HEK293 (cell line): ENCODE measurements at regions not wholly inside any gene's neighbourhood (a gene's known extent, or its start where the extent isn't known, plus 50 kb on each side); places are given as distances from the start of the nearest gene placed in this dataset.

Experiments
- ZNF23 ChIP-seq: fragments of 450-650 bp; formaldehyde crosslinking; IDR thresholded peaks from 2 replicates; pipeline ENCODE4 v1.5.1; 2016; ENCODE audit warnings: missing biosample characterization, missing genetic modification characterization, borderline replicate concordance
- ZXDB ChIP-seq: fragments of 450-650 bp; formaldehyde crosslinking; IDR thresholded peaks from 2 replicates; pipeline ENCODE4 v1.5.1; 2016; ENCODE audit warnings: missing biosample characterization, missing genetic modification characterization
- TF ChIP-seq, protein P1 (sequence below): fragments of 450-650 bp; formaldehyde crosslinking; IDR thresholded peaks from 2 replicates; pipeline ENCODE4 v1.5.1; 2016; ENCODE audit warnings: missing biosample characterization, missing genetic modification characterization, borderline replicate concordance
- TF ChIP-seq, protein P2 (sequence below): fragments of 450-650 bp; formaldehyde crosslinking; IDR thresholded peaks from 2 replicates; pipeline ENCODE4 v1.5.1; 2016; ENCODE audit warnings: missing biosample characterization, missing genetic modification characterization, low read depth
- TF ChIP-seq, protein P3 (sequence below): fragments of 450-650 bp; formaldehyde crosslinking; IDR thresholded peaks from 2 replicates; pipeline ENCODE4 v1.5.1; 2016; ENCODE audit warnings: missing biosample characterization, missing genetic modification characterization

DNA sequence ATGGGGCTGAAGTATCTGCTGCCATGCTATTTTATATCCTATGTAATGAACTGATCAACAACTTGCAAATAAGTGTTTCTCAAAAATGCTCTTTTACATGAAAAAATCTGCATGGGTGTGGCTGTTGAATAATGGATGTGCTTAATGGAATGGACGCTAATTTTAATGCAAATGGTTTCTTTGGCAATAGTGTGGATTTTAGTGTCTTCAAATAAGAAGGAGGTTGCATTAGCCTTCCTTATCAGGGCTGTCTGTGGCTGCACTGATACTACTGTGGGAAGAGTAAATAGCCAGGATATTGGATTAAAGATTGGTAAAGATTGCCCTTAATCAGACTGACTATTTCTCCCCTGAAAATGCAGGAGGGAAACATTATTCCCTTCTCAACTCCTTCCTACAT lies 121.9 kb upstream of the STK32A start:
- TF ChIP-seq, protein P1, sequence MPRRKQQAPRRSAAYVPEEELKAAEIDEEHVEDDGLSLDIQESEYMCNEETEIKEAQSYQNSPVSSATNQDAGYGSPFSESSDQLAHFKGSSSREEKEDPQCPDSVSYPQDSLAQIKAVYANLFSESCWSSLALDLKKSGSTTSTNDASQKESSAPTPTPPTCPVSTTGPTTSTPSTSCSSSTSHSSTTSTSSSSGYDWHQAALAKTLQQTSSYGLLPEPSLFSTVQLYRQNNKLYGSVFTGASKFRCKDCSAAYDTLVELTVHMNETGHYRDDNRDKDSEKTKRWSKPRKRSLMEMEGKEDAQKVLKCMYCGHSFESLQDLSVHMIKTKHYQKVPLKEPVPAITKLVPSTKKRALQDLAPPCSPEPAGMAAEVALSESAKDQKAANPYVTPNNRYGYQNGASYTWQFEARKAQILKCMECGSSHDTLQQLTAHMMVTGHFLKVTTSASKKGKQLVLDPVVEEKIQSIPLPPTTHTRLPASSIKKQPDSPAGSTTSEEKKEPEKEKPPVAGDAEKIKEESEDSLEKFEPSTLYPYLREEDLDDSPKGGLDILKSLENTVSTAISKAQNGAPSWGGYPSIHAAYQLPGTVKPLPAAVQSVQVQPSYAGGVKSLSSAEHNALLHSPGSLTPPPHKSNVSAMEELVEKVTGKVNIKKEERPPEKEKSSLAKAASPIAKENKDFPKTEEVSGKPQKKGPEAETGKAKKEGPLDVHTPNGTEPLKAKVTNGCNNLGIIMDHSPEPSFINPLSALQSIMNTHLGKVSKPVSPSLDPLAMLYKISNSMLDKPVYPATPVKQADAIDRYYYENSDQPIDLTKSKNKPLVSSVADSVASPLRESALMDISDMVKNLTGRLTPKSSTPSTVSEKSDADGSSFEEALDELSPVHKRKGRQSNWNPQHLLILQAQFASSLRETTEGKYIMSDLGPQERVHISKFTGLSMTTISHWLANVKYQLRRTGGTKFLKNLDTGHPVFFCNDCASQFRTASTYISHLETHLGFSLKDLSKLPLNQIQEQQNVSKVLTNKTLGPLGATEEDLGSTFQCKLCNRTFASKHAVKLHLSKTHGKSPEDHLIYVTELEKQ (tag by site-specific recombination) = no peak
- TF ChIP-seq, protein P2, sequence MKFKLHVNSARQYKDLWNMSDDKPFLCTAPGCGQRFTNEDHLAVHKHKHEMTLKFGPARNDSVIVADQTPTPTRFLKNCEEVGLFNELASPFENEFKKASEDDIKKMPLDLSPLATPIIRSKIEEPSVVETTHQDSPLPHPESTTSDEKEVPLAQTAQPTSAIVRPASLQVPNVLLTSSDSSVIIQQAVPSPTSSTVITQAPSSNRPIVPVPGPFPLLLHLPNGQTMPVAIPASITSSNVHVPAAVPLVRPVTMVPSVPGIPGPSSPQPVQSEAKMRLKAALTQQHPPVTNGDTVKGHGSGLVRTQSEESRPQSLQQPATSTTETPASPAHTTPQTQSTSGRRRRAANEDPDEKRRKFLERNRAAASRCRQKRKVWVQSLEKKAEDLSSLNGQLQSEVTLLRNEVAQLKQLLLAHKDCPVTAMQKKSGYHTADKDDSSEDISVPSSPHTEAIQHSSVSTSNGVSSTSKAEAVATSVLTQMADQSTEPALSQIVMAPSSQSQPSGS (tag by site-specific recombination) = no peak
- TF ChIP-seq ZXDB (tag by site-specific recombination) (no peak), ZNF23 (no peak)
- TF ChIP-seq, protein P3, sequence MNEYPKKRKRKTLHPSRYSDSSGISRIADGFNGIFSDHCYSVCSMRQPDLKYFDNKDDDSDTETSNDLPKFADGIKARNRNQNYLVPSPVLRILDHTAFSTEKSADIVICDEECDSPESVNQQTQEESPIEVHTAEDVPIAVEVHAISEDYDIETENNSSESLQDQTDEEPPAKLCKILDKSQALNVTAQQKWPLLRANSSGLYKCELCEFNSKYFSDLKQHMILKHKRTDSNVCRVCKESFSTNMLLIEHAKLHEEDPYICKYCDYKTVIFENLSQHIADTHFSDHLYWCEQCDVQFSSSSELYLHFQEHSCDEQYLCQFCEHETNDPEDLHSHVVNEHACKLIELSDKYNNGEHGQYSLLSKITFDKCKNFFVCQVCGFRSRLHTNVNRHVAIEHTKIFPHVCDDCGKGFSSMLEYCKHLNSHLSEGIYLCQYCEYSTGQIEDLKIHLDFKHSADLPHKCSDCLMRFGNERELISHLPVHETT = no peak
